ENCODE measurements at regions not wholly inside any gene's neighbourhood (a gene's known extent, or its start where the extent isn't known, plus 50 kb on each side); places are given as distances from the start of the nearest gene placed in this dataset.

DNA sequence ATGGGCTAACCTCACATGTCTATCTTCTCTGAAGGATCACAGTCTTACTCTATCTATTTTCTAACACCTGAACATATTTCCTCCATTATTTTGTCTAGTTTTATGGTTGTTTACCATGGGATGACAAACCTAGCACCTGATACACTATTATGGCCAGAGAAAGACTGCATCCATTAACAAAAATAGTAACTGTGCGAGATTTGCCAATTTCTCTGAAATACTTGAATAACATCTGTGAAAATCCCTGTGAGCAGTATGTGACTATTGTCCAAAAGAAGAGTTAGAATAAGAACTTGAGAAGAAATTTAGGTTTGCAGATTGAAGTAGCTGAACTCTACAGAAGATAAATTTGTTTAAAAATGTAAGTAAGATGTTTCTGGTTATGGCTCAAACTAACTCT, 142.0 kb upstream of the CDH11 start:
- DNase-seq = no peak
- Histone ChIP-seq H3K36me3 (no peaks in the 10 kb centered on the region), H3K27me3 (peaks cover 0 to 3% (median 0%) of the 10 kb centered on the region in 7 donors), H3K4me3 (no peak overlapping the region), H3K9me3 (peaks cover 0 to 16% (median 6%) of the 10 kb centered on the region in 11 donors), H3K27ac (no peak overlapping the region), H3K4me1 (no peaks in the 10 kb centered on the region)
- intact Hi-C loops (cut with DNase I) = no loop called here
- ATAC-seq = no peak
- no peak for TF ChIP-seq CTCF (IDR thresholded peaks at IDR 0.05)
- 98 to 100% methylated on average over 1 of the region's 1 CpG for WGBS, 2 donors

DNA sequence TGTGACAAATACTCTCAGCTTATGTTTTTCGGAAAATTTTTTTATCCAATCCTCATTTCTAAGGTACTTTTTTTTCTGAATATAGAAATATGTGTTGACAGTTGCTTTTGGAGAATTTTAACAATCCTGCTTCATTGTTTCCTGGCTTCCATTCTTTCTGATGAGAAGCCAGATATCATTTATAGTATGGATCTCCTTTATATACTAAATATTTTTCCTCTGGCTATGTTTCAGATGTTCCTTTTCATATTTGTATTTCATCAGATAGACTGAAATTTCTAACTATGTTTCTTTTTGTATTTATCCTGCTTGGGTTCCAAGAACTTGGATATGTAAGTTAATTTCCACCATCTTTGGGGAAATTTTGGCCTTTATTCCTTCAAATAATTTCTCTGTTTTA, 138.9 kb upstream of the CDH11 start:
- DNase-seq (no peak), ATAC-seq (no peak)
- Histone ChIP-seq H3K27me3 (no peaks in the 10 kb centered on the region), H3K4me1 (no peaks in the 10 kb centered on the region), H3K36me3 (no peaks in the 10 kb centered on the region), H3K4me3 (no peak overlapping the region), H3K27ac (no peak overlapping the region), H3K9me3 (peaks cover 0 to 16% (median 6%) of the 10 kb centered on the region in 11 donors)
- 87 to 88% methylated on average over 1 of the region's 1 CpG for WGBS, 2 donors
- intact Hi-C loops (cut with DNase I) = no loop called here
- TF ChIP-seq CTCF (IDR thresholded peaks at IDR 0.05) = no peak

DNA sequence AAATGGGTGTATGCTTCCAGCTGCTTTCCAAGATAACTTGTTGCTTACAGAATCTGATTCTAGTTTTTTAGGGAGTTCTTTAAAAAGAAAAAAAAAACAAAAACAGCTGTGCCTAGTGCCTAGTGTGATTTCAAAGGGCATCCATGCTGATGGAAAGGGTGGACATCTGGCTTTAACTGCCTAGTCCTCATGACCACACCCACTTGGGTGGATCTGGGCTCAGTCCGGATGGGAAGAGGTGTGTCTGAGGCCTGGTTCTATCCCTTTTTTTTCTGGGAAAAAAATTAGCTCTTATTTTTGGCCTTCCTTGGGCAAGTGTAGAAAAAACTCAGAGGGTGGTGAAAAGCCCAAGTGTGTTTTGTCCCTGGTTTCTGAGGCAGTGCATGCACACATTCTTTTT, 132.3 kb upstream of the CDH11 start:
- DNase-seq (no peak), ATAC-seq (no peak)
- H3K27ac ChIP-seq = no peak overlapping the region
- intact Hi-C loops (cut with DNase I) = loop anchor here in 1 of 10 donors (10.0 kb wide), 1 partner anchor 261 kb away; no protein-coding TSS in a partner anchor
- peaks cover 0 to 17% (median 6%) of the 10 kb centered on the region in 9 donors for H3K4me1 ChIP-seq
- no peaks in the 10 kb centered on the region for H3K27me3 ChIP-seq
- no peaks in the 10 kb centered on the region for H3K36me3 ChIP-seq
- 50 to 72% methylated on average over 1 of the region's 1 CpG for WGBS, 2 donors
- H3K9me3 ChIP-seq = no peaks in the 10 kb centered on the region
- TF ChIP-seq CTCF (IDR thresholded peaks at IDR 0.05) = no peak
- no peak overlapping the region for H3K4me3 ChIP-seq

GRCh38 chr16:65249768-65250167, 127.9 kb upstream of the CDH11 start:
- H3K27ac ChIP-seq = peak overlapping the region; percentile 22 to 83 (median 68)

More at GRCh38 chr16:65249768-65250167, 127.9 kb upstream of the CDH11 start:
- Histone ChIP-seq H3K27me3 (no peaks in the 10 kb centered on the region), H3K9me3 (peaks cover 0 to 3% (median 0%) of the 10 kb centered on the region in 11 donors), H3K36me3 (no peaks in the 10 kb centered on the region), H3K4me1 (peaks cover 0 to 20% (median 6%) of the 10 kb centered on the region in 9 donors), H3K4me3 (no peak overlapping the region)
- peak in 3 of 9 donors; percentile 23 to 29 (median 27) for TF ChIP-seq CTCF (IDR thresholded peaks at IDR 0.05)
- peak; percentile 70 to 85 for DNase-seq
- intact Hi-C loops (cut with DNase I) = loop anchor here in 1 of 10 donors (10.0 kb wide), 1 partner anchor 265 kb away; no protein-coding TSS in a partner anchor
- 15 to 16% methylated on average over 8 of the region's 8 CpGs for WGBS, 2 donors
- ATAC-seq = peak; percentile 93 to 99 (median 97)
